ENCODE measurements at regions not wholly inside any gene's neighbourhood (a gene's known extent, or its start where the extent isn't known, plus 50 kb on each side); places are given as distances from the start of the nearest gene placed in this dataset.

DNA sequence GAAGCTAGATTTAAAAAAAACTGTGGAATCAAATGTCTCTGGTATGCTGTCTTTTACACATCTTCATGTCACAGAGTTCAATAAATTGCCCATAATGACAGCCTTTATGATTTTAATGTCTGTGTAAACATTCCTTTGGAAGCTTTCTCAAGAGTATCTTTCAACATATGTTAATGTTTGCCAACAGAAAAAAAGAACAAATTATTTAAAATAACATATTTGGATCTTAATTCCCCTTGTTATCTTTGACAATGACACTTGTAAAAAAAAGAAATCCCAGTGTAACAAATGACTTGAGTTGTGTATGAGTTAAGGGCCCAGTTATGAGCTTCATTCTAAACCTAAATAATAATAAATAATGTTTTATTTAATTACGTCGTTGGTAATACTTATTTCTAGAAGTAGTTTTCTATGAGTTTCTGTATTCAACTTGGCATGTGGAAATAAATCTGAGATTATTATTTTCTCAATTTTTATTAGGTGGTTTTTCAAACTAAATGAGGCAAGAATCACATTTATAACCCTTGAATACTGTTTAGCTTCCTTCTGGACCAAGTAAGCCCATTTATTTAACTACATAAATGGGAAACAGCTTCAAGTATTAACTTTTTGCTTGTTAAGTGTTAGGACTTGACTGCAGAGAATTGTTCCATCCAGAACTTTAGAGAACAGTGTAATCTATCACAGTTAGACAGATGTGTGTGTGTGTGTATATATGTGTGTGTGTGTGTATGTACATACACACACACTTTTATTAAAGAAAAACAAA is 182.1 kb downstream of the POSTN start:
- H3K27me3 ChIP-seq (ENCODE audit: insufficient read depth) = no peaks in the 10 kb centered on the region
- H3K4me1 Mint-ChIP-seq = no peaks in the 10 kb centered on the region

More for the DNA sequence above, 182.1 kb downstream of the POSTN start:
- Mint-ChIP-seq H3K27me3 (ENCODE audit: insufficient read depth, low read depth, poor library complexity) (no peaks in the 10 kb centered on the region), H3K9me3 (no peaks in the 10 kb centered on the region), H3K4me3 (no peak overlapping the region), H3K27ac (no peak overlapping the region), H3K36me3 (ENCODE audit: low read depth) (no peaks in the 10 kb centered on the region)
- ATAC-seq (no peak), DNase-seq (ENCODE audit: low spot score) (no peak)
- Histone ChIP-seq H3K4me2 (no peak overlapping the region), H3K79me2 (replicated peaks; ENCODE audit: insufficient read depth) (no peaks in the 10 kb centered on the region), H3K27ac (ENCODE audit: low read depth) (no peak overlapping the region), H3K4me3 (no peak overlapping the region), H3K36me3 (ENCODE audit: insufficient read depth) (no peaks in the 10 kb centered on the region), H3K4me1 (ENCODE audit: insufficient read depth) (no peaks in the 10 kb centered on the region), H2AFZ (no peak overlapping the region), H3K9me2 (ENCODE audit: insufficient read depth) (no peaks in the 10 kb centered on the region), H4K20me1 (replicated peaks; ENCODE audit: insufficient read depth) (no peaks in the 10 kb centered on the region), H3F3A (replicated peaks; ENCODE audit: low read depth) (no peaks in the 10 kb centered on the region)
- TF ChIP-seq, protein P1, sequence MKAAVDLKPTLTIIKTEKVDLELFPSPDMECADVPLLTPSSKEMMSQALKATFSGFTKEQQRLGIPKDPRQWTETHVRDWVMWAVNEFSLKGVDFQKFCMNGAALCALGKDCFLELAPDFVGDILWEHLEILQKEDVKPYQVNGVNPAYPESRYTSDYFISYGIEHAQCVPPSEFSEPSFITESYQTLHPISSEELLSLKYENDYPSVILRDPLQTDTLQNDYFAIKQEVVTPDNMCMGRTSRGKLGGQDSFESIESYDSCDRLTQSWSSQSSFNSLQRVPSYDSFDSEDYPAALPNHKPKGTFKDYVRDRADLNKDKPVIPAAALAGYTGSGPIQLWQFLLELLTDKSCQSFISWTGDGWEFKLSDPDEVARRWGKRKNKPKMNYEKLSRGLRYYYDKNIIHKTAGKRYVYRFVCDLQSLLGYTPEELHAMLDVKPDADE (IDR thresholded peaks at IDR 0.05) = no peak
- TF ChIP-seq CREB1 (CRISPR knock-in tag; IDR thresholded peaks at IDR 0.05; ENCODE audit: low read depth) (no peak), JUNB (IDR thresholded peaks at IDR 0.05; ENCODE audit: unreplicated experiment) (no peak), EZH2 (IDR thresholded peaks at IDR 0.05; ENCODE audit: low read depth, unreplicated experiment) (no peak), EZH2phosphoT487 (IDR thresholded peaks at IDR 0.05; ENCODE audit: unreplicated experiment) (no peak), ZNF114 (CRISPR knock-in tag; IDR thresholded peaks at IDR 0.05) (no peak), ZNF331 (CRISPR knock-in tag; IDR thresholded peaks at IDR 0.05; ENCODE audit: low read depth) (no peak), POLR2AphosphoS5 (IDR thresholded peaks at IDR 0.05; ENCODE audit: low read depth) (no peak), STAT1 (IDR thresholded peaks at IDR 0.05; ENCODE audit: unreplicated experiment) (no peak), NANOG (IDR thresholded peaks at IDR 0.05; ENCODE audit: borderline replicate concordance) (no peak)
- TF ChIP-seq, protein P2, sequence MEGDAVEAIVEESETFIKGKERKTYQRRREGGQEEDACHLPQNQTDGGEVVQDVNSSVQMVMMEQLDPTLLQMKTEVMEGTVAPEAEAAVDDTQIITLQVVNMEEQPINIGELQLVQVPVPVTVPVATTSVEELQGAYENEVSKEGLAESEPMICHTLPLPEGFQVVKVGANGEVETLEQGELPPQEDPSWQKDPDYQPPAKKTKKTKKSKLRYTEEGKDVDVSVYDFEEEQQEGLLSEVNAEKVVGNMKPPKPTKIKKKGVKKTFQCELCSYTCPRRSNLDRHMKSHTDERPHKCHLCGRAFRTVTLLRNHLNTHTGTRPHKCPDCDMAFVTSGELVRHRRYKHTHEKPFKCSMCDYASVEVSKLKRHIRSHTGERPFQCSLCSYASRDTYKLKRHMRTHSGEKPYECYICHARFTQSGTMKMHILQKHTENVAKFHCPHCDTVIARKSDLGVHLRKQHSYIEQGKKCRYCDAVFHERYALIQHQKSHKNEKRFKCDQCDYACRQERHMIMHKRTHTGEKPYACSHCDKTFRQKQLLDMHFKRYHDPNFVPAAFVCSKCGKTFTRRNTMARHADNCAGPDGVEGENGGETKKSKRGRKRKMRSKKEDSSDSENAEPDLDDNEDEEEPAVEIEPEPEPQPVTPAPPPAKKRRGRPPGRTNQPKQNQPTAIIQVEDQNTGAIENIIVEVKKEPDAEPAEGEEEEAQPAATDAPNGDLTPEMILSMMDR (conservative IDR thresholded peaks at IDR 0.05; ENCODE audit: low read depth in 2 of 2) = no peak
- TF ChIP-seq, protein P3, sequence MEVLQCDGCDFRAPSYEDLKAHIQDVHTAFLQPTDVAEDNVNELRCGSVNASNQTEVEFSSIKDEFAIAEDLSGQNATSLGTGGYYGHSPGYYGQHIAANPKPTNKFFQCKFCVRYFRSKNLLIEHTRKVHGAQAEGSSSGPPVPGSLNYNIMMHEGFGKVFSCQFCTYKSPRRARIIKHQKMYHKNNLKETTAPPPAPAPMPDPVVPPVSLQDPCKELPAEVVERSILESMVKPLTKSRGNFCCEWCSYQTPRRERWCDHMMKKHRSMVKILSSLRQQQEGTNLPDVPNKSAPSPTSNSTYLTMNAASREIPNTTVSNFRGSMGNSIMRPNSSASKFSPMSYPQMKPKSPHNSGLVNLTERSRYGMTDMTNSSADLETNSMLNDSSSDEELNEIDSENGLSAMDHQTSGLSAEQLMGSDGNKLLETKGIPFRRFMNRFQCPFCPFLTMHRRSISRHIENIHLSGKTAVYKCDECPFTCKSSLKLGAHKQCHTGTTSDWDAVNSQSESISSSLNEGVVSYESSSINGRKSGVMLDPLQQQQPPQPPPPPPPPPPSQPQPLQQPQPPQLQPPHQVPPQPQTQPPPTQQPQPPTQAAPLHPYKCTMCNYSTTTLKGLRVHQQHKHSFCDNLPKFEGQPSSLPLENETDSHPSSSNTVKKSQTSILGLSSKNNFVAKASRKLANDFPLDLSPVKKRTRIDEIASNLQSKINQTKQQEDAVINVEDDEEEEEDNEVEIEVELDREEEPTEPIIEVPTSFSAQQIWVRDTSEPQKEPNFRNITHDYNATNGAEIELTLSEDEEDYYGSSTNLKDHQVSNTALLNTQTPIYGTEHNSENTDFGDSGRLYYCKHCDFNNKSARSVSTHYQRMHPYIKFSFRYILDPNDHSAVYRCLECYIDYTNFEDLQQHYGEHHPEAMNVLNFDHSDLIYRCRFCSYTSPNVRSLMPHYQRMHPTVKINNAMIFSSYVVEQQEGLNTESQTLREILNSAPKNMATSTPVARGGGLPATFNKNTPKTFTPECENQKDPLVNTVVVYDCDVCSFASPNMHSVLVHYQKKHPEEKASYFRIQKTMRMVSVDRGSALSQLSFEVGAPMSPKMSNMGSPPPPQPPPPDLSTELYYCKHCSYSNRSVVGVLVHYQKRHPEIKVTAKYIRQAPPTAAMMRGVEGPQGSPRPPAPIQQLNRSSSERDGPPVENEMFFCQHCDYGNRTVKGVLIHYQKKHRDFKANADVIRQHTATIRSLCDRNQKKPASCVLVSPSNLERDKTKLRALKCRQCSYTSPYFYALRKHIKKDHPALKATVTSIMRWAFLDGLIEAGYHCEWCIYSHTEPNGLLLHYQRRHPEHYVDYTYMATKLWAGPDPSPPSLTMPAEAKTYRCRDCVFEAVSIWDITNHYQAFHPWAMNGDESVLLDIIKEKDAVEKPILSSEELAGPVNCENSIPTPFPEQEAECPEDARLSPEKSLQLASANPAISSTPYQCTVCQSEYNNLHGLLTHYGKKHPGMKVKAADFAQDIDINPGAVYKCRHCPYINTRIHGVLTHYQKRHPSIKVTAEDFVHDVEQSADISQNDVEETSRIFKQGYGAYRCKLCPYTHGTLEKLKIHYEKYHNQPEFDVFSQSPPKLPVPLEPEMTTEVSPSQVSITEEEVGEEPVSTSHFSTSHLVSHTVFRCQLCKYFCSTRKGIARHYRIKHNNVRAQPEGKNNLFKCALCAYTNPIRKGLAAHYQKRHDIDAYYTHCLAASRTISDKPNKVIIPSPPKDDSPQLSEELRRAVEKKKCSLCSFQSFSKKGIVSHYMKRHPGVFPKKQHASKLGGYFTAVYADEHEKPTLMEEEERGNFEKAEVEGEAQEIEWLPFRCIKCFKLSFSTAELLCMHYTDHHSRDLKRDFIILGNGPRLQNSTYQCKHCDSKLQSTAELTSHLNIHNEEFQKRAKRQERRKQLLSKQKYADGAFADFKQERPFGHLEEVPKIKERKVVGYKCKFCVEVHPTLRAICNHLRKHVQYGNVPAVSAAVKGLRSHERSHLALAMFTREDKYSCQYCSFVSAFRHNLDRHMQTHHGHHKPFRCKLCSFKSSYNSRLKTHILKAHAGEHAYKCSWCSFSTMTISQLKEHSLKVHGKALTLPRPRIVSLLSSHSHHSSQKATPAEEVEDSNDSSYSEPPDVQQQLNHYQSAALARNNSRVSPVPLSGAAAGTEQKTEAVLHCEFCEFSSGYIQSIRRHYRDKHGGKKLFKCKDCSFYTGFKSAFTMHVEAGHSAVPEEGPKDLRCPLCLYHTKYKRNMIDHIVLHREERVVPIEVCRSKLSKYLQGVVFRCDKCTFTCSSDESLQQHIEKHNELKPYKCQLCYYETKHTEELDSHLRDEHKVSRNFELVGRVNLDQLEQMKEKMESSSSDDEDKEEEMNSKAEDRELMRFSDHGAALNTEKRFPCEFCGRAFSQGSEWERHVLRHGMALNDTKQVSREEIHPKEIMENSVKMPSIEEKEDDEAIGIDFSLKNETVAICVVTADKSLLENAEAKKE (CRISPR knock-in tag; IDR thresholded peaks at IDR 0.05) = no peak
- TF ChIP-seq, protein P4, sequence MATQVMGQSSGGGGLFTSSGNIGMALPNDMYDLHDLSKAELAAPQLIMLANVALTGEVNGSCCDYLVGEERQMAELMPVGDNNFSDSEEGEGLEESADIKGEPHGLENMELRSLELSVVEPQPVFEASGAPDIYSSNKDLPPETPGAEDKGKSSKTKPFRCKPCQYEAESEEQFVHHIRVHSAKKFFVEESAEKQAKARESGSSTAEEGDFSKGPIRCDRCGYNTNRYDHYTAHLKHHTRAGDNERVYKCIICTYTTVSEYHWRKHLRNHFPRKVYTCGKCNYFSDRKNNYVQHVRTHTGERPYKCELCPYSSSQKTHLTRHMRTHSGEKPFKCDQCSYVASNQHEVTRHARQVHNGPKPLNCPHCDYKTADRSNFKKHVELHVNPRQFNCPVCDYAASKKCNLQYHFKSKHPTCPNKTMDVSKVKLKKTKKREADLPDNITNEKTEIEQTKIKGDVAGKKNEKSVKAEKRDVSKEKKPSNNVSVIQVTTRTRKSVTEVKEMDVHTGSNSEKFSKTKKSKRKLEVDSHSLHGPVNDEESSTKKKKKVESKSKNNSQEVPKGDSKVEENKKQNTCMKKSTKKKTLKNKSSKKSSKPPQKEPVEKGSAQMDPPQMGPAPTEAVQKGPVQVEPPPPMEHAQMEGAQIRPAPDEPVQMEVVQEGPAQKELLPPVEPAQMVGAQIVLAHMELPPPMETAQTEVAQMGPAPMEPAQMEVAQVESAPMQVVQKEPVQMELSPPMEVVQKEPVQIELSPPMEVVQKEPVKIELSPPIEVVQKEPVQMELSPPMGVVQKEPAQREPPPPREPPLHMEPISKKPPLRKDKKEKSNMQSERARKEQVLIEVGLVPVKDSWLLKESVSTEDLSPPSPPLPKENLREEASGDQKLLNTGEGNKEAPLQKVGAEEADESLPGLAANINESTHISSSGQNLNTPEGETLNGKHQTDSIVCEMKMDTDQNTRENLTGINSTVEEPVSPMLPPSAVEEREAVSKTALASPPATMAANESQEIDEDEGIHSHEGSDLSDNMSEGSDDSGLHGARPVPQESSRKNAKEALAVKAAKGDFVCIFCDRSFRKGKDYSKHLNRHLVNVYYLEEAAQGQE (IDR thresholded peaks at IDR 0.05; ENCODE audit: unreplicated experiment) = no peak

All from GM23338 (cell line).